A549 (cell line): ENCODE measurements at regions not wholly inside any gene's neighbourhood (a gene's known extent, or its start where the extent isn't known, plus 50 kb on each side); places are given as distances from the start of the nearest gene placed in this dataset.

Experiments
- ATAC-seq, 2 experiments: fragments of 200-7000 bp in 1 of 2; fragments of >200 bp in 1 of 2; cut with Nextera tagmentation in 1 of 2; cut with Tn5 transposase in 1 of 2; 3 replicates each; pipeline versions ENCODE4 v1.8.0 to v1.9.1; 2018 to 2020; ENCODE audit warnings: mild to moderate bottlenecking in 1 of 2, moderate library complexity in 1 of 2
- CTCF ChIA-PET: fragments of 300-600 bp; sonication (Branson Sonifier 250); formaldehyde crosslinking; extraction: SDS; loops from one replicate; lab custom pipeline; 2021; ENCODE audit warnings: antibody characterized with exemption, inconsistent platforms; lab: Yijun Ruan, JAX
- POLR2A ChIA-PET: fragments of 350-600 bp; formaldehyde crosslinking; extraction: SDS; loops from one replicate; lab custom pipeline; 2021; ENCODE audit warnings: antibody characterized with exemption, inconsistent platforms; lab: Yijun Ruan, JAX
- DNase-seq, 2 experiments: peaks; one replicate each; pipeline versions ENCODE4 v3.0.0 to v3.0.0-alpha.2; 2011 to 2016; ENCODE audit warnings: low read depth in 1 of 2, low spot score in 1 of 2
- FAIRE-seq: peaks from 2 replicates; lab custom pipeline; 2011; peaks lifted over from hg19 to GRCh38; lab: Jason Lieb, UNC
- H3K27ac ChIP-seq, 2 experiments: fragments of >200 bp; sonication (Bioruptor Twin); formaldehyde crosslinking; 3 replicates each; pipeline ENCODE4 v1.5.1; 2016 to 2017
- H3K4me1 ChIP-seq: fragments of >200 bp; sonication (Bioruptor Twin); formaldehyde crosslinking; 3 replicates; pipeline ENCODE4 v1.6.1; 2016
- H3K4me2 ChIP-seq: fragments of >200 bp; sonication (Bioruptor Twin); formaldehyde crosslinking; 3 replicates; pipeline ENCODE4 v1.6.1; 2016
- H3K4me3 ChIP-seq: fragments of >200 bp; sonication (Bioruptor Twin); formaldehyde crosslinking; 3 replicates; pipeline ENCODE4 v1.5.1; 2016
- H3K9me3 ChIP-seq: fragments of >200 bp; sonication (Bioruptor Twin); formaldehyde crosslinking; 3 replicates; pipeline ENCODE4 v1.6.1; 2016
- CHD4 ChIP-seq: fragments of 200-600 bp; sonication (generic); IDR thresholded peaks from 2 replicates; pipeline ENCODE4 v1.6.1; 2016; ENCODE audit warnings: antibody characterized with exemption, mild to moderate bottlenecking, borderline replicate concordance
- CTCF ChIP-seq: fragments of >200 bp; sonication (Bioruptor Twin); formaldehyde crosslinking; IDR thresholded peaks from 3 replicates; pipeline ENCODE4 v1.5.1; 2016
- E2F6 ChIP-seq: IDR thresholded peaks from 2 replicates; pipeline ENCODE4 v1.6.1; 2012; ENCODE audit warnings: low read depth, borderline replicate concordance
- HEYL ChIP-seq: fragments of 250-450 bp; sonication (Bioruptor Pico); IDR thresholded peaks from 2 replicates; pipeline ENCODE4 v1.8.0; 2021; ENCODE audit warnings: mild to moderate bottlenecking, moderate library complexity
- HOXA7 ChIP-seq: fragments of 250-450 bp; sonication (Bioruptor Pico); IDR thresholded peaks from 2 replicates; pipeline ENCODE4 v1.5.0; 2020; ENCODE audit warnings: mild to moderate bottlenecking, moderate library complexity
- HOXB13 ChIP-seq: fragments of 250-450 bp; sonication (Bioruptor Pico); IDR thresholded peaks from 2 replicates; pipeline ENCODE4 v1.5.0; 2020; ENCODE audit warnings: low read depth, mild to moderate bottlenecking, moderate library complexity
- HOXB5 ChIP-seq: fragments of 250-450 bp; sonication (Bioruptor Pico); IDR thresholded peaks from 2 replicates; pipeline ENCODE4 v1.5.0; 2020; ENCODE audit warnings: mild to moderate bottlenecking, moderate library complexity
- KDM1A ChIP-seq: fragments of 200-600 bp; sonication (generic); IDR thresholded peaks from 2 replicates; pipeline ENCODE4 v1.6.1; 2016; ENCODE audit warnings: low read depth, mild to moderate bottlenecking
- MYC ChIP-seq: IDR thresholded peaks from 2 replicates; pipeline ENCODE4 v1.6.1; 2012; ENCODE audit warnings: mild to moderate bottlenecking, inconsistent platforms, low read length, improper control_type of control experiment, borderline replicate concordance
- NPAS2 ChIP-seq: fragments of 250-450 bp; sonication (Bioruptor Pico); IDR thresholded peaks from 2 replicates; pipeline ENCODE4 v1.8.0; 2022; ENCODE audit warnings: mild to moderate bottlenecking, moderate library complexity, borderline replicate concordance
- NR3C1 ChIP-seq: fragments of >200 bp; sonication (Bioruptor Twin); formaldehyde crosslinking; IDR thresholded peaks from 3 replicates; pipeline ENCODE4 v1.6.1; 2017
- PHF8 ChIP-seq: fragments of 200-600 bp; sonication (generic); IDR thresholded peaks from 2 replicates; pipeline ENCODE4 v1.6.1; 2016; ENCODE audit warnings: low read depth, mild to moderate bottlenecking, antibody characterized with exemption, moderate library complexity, borderline replicate concordance
- POLR2AphosphoS2 ChIP-seq: conservative IDR thresholded peaks from 2 replicates; pipeline ENCODE4 v1.6.1; 2012; ENCODE audit warnings: low read length, improper control_type of control experiment, inconsistent platforms
- RARB ChIP-seq: fragments of 250-450 bp; sonication (Bioruptor Pico); IDR thresholded peaks from 2 replicates; pipeline ENCODE4 v1.8.0; 2021; ENCODE audit warnings: mild to moderate bottlenecking, moderate library complexity
- REST ChIP-seq: fragments of 200-600 bp; sonication (generic); IDR thresholded peaks from 2 replicates; pipeline ENCODE4 v1.6.1; 2016; ENCODE audit warnings: antibody characterized with exemption, mild to moderate bottlenecking, moderate library complexity
- SMC3 ChIP-seq: fragments of >200 bp; sonication (Bioruptor Twin); formaldehyde crosslinking; IDR thresholded peaks from 3 replicates; pipeline ENCODE4 v1.6.1; 2018; ENCODE audit warnings: inconsistent platforms
- TP53 ChIP-seq: fragments of 250-450 bp; sonication (Bioruptor Pico); IDR thresholded peaks from 2 replicates; pipeline ENCODE4 v1.5.0; 2021; ENCODE audit warnings: mild to moderate bottlenecking, moderate library complexity
- ZC3H11A ChIP-seq: fragments of 450-650 bp; IDR thresholded peaks from 2 replicates; pipeline ENCODE4 v1.6.1; 2014; ENCODE audit warnings: antibody characterized with exemption, mild to moderate bottlenecking
- ZNF302 ChIP-seq: fragments of 250-450 bp; sonication (Bioruptor Pico); IDR thresholded peaks from 2 replicates; pipeline ENCODE4 v1.9.0; 2021; ENCODE audit warnings: inconsistent platforms, mild to moderate bottlenecking, moderate library complexity
- WGBS: methylation state at CpG from one replicate; pipeline ENCODE4 v1.1.6; 2017; ENCODE audit errors: missing lambda C conversion rate; 5-methylcytosine and 5-hydroxymethylcytosine counted together

- Histone ChIP-seq H3K4me3 (no peak overlapping the region), H3K4me1 (peaks cover 9% of the 10 kb centered on the region), H3K9me3 (no peaks in the 10 kb centered on the region), H3K27ac (no peak overlapping the region), H3K4me2 (no peak overlapping the region)
- no peak for ATAC-seq
- DNase-seq, result no peak
- TF ChIP-seq ZNF302 (CRISPR knock-in tag), result no peak
- TF ChIP-seq NR3C1, result no peak
- TF ChIP-seq KDM1A, result no peak
- TF ChIP-seq PHF8, result no peak
- no peak for TF ChIP-seq HOXA7 (CRISPR knock-in tag)
- no peak for TF ChIP-seq CTCF
- TF ChIP-seq NPAS2 (CRISPR knock-in tag), result no peak
- POLR2A ChIA-PET, result no interaction called here
- CTCF ChIA-PET, result interaction anchor here (2.1 kb wide), 1 partner anchor 17 kb away, joined by 7 read pairs; no protein-coding TSS in a partner anchor
- FAIRE-seq, result no peak
Measured at GRCh38 chr22:27422442-27422841, 379.1 kb downstream of the MN1 start.

- Histone ChIP-seq H3K9me3 (no peaks in the 10 kb centered on the region), H3K27ac (no peak overlapping the region), H3K4me1 (peaks cover 9% of the 10 kb centered on the region), H3K4me2 (no peak overlapping the region)
- FAIRE-seq, result no peak
- TF ChIP-seq RARB (CRISPR knock-in tag), result no peak
- no peak for TF ChIP-seq SMC3
- no peak for TF ChIP-seq CHD4
- TF ChIP-seq POLR2AphosphoS2, result no peak
- no peak for TF ChIP-seq HOXA7 (CRISPR knock-in tag)
- no peak for TF ChIP-seq ZC3H11A
- no peak for TF ChIP-seq E2F6
- TF ChIP-seq REST, result no peak
- TF ChIP-seq HOXB5 (CRISPR knock-in tag), result no peak
- no peak for TF ChIP-seq HOXB13 (CRISPR knock-in tag)
- TF ChIP-seq TP53 (CRISPR knock-in tag), result no peak
- no peak for TF ChIP-seq MYC
- TF ChIP-seq, all 56 proteins: peak for 0
- no peak for DNase-seq
- CTCF ChIA-PET, result no interaction called here
- ATAC-seq, result no peak
- POLR2A ChIA-PET, result no interaction called here
- H3K4me3 ChIP-seq, result no peak overlapping the region
Measured at GRCh38 chr22:27424319-27424718, 377.2 kb downstream of the MN1 start.

- FAIRE-seq, result no peak
- TF ChIP-seq HEYL, result no peak
- Histone ChIP-seq H3K4me3 (no peak overlapping the region), H3K4me2 (no peak overlapping the region), H3K27ac (no peak overlapping the region), H3K9me3 (peaks cover 12% of the 10 kb centered on the region), H3K4me1 (no peaks in the 10 kb centered on the region)
- WGBS, result 76% methylated on average over 10 of the region's 10 CpGs
- no peak for ATAC-seq
- CTCF ChIA-PET, result no interaction called here
- no peak for DNase-seq
- POLR2A ChIA-PET, result no interaction called here
Measured at GRCh38 chr22:27429476-27429875, 372.1 kb downstream of the MN1 start.
